Bronchial epithelial cell (primary cell): ENCODE measurements at regions not wholly inside any gene's neighbourhood (a gene's known extent, or its start where the extent isn't known, plus 50 kb on each side); places are given as distances from the start of the nearest gene placed in this dataset.
A peak's percentile ranks its signal among the peaks of the same experiment; 100 is the strongest.

ENCODE experiments used
- DNase-seq: peaks from one replicate; pipeline ENCODE4 v3.0.0-alpha.2; 2010; ENCODE audit warnings: low read depth
- FAIRE-seq: peaks from 2 replicates; lab custom pipeline; 2011; peaks lifted over from hg19 to GRCh38; lab: Jason Lieb, UNC
- H3K27me3 ChIP-seq: 2 replicates; pipeline ENCODE4 v1.5.1; 2011; ENCODE audit warnings: low read length; ENCODE audit not compliant: control insufficient read depth, insufficient read depth
- H3K36me3 ChIP-seq: 2 replicates; pipeline ENCODE4 v1.5.1; 2011; ENCODE audit warnings: low read length; ENCODE audit not compliant: control insufficient read depth, insufficient read depth
- H3K4me3 ChIP-seq: 2 replicates; pipeline ENCODE4 v1.5.1; 2011; ENCODE audit warnings: mild to moderate bottlenecking, low read depth, low read length, control low read depth
- TF ChIP-seq, protein P1 (sequence below): IDR thresholded peaks from 2 replicates; pipeline ENCODE4 v1.5.1; 2011; ENCODE audit warnings: mild to moderate bottlenecking, moderate library complexity, low read length, control low read depth, inconsistent platforms; ENCODE audit not compliant: insufficient read depth, severe bottlenecking

DNA sequence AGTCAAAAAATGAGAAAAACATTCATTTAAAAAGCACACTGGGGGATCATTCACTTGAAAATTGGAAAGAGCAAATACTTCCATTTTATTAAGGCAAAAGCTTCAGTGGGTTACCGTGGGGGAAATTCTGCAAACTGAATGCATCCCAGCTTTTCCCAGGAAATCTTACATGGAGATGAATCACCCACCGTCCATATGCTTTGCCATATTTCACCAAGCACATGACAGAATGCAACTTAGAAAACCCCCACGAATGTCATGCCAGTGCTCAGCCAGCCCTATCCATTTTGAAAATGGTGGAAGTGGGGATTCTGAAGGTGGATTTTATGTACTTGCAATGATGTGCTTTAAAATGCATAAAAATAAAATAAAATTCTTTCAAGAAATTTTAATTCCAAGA lies 485.5 kb upstream of the ID2 start:
- FAIRE-seq (no peak), DNase-seq (no peak)
- H3K36me3 ChIP-seq: no peaks in the 10 kb centered on the region
- TF ChIP-seq, protein P1, sequence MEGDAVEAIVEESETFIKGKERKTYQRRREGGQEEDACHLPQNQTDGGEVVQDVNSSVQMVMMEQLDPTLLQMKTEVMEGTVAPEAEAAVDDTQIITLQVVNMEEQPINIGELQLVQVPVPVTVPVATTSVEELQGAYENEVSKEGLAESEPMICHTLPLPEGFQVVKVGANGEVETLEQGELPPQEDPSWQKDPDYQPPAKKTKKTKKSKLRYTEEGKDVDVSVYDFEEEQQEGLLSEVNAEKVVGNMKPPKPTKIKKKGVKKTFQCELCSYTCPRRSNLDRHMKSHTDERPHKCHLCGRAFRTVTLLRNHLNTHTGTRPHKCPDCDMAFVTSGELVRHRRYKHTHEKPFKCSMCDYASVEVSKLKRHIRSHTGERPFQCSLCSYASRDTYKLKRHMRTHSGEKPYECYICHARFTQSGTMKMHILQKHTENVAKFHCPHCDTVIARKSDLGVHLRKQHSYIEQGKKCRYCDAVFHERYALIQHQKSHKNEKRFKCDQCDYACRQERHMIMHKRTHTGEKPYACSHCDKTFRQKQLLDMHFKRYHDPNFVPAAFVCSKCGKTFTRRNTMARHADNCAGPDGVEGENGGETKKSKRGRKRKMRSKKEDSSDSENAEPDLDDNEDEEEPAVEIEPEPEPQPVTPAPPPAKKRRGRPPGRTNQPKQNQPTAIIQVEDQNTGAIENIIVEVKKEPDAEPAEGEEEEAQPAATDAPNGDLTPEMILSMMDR: no peak
- no peaks in the 10 kb centered on the region for H3K27me3 ChIP-seq
- no peak overlapping the region for H3K4me3 ChIP-seq

DNA sequence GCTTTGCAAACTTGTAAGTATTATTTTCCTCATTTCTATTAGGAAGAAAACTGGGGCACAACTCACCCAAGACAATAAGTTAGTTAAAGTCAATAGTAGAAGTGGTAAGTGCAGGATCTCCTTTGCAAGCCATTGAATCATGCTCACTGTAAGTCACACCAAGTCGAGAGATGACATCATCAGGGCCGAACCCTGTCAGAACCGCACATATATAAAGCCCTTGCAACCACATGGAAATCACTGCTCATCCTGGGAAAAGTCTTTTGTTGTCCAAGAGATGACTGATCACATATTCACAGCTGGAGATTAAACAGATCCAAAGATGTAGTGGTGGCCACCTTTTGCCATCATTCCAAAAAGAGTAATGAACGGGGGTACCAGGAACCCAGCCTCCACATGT lies 484.8 kb upstream of the ID2 start:
- TF ChIP-seq, protein P1: no peak
- no peak for FAIRE-seq
- H3K27me3 ChIP-seq: no peaks in the 10 kb centered on the region
- H3K4me3 ChIP-seq: no peak overlapping the region
- no peak for DNase-seq
- H3K36me3 ChIP-seq: no peaks in the 10 kb centered on the region

DNA sequence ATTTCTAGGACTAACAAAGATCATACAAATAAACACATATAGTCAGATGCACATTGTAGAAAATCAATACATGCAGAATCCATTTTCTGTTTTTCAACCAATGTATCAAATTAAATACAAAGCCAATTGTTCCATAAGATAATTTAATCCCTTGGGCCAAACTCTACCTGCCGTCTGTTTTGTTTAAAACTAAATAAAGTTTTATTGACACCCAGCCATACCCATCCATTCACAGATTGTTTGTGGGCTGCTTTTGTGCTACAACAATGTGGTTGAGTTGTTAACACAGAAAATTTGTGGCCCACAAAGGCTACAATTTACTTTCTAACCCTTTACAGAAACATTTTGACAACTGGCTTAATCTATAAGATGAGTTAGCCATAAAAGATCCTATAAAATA lies 484.0 kb upstream of the ID2 start:
- no peak for DNase-seq
- Histone ChIP-seq H3K36me3 (no peaks in the 10 kb centered on the region), H3K4me3 (no peak overlapping the region), H3K27me3 (no peaks in the 10 kb centered on the region)
- no peak for FAIRE-seq
- TF ChIP-seq, protein P1: no peak

DNA sequence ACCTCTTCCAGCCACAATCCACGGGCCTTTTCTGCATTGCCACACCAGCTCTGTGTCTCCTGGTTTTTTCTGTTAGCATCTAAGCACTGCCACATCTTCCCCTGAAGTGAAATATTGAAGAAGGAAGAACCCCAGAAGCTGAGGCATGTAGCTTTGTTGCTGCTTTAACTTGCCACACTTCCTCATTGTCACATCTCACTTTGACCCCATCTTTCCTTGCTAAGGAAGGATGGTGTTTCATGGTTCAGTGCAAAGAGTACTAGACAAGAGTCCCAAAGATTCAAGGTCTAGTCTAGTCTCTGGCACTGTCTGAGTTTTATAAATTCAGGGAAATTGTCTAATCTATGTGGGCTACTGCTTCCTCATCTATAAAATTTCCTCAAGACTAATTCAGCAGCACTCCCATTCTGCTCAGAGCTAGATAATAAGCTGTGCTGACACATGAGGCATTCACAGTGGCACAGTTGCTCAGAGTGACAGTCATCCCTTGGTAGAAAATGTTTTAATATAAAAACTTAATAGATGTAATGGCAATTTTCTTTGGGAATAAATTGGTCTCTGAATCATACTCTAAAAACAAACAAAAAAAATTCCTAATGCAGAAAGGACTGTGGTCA lies 483.0 kb upstream of the ID2 start:
- no peaks in the 10 kb centered on the region for H3K36me3 ChIP-seq
- no peaks in the 10 kb centered on the region for H3K27me3 ChIP-seq
- no peak for DNase-seq
- TF ChIP-seq, protein P1: no peak
- H3K4me3 ChIP-seq: no peak overlapping the region
- FAIRE-seq: no peak

DNA sequence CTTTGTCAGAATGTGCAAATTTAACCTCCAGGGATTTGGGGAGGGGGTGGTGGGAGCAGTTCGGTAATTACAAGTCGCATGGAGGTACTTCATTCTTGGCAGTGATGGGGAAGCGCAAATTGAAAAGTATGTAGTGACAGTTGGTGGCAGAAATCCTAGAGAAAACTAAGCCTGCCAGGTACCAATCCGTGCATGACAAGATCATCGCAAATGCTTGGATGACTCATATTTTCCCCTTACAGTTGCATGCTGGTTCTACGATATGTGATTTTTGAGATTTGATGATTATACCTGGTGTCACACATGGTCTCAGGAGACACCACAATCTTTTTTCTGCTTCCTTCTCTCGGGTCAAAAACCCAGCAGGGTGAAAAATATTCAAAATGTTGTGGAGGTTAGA lies 479.7 kb upstream of the ID2 start:
- H3K4me3 ChIP-seq: no peak overlapping the region
- TF ChIP-seq, protein P1: no peak
- peak; percentile 3 for DNase-seq
- no peaks in the 10 kb centered on the region for H3K27me3 ChIP-seq
- H3K36me3 ChIP-seq: no peaks in the 10 kb centered on the region
- no peak for FAIRE-seq

DNA sequence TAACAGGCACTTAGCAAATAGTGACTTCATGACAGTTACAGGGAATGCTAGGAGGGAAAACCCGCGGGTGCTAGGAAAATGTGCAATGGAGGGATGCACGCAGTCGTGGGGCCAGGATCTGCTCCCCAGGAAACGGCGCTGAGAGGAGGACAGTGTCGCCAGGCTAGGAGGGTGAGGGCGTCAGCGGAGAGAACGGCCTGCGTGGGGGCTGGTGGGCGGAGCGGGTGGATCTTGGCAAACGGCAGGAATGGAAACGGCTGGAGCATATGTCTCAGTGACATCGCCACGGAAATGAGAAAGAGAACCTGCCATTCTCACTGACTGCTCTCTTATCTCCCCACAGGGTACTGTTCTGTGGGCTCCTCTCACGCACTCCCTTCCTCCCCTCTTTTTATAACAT lies 478.5 kb upstream of the ID2 start:
- FAIRE-seq: no peak
- TF ChIP-seq, protein P1: no peak
- no peak overlapping the region for H3K4me3 ChIP-seq
- H3K36me3 ChIP-seq: no peaks in the 10 kb centered on the region
- no peak for DNase-seq
- H3K27me3 ChIP-seq: no peaks in the 10 kb centered on the region
